CD4-positive, CD25-positive, alpha-beta regulatory T cell (primary cell): ENCODE measurements at regions not wholly inside any gene's neighbourhood (a gene's known extent, or its start where the extent isn't known, plus 50 kb on each side); places are given as distances from the start of the nearest gene placed in this dataset.

Experiments used
- ATAC-seq, 2 donors: fragments of 150-1000 bp; cut with Tn5 transposase; one replicate each; pipeline ENCODE4 v1.10.0; 2021; ENCODE audit warnings: low read depth in 2 of 2, moderate number of reproducible peaks in 2 of 2, moderate library complexity in 1 of 2
- DNase-seq, 3 donors: peaks; one replicate each; pipeline versions ENCODE4 v3.0.0 to v3.0.0-alpha.2; 2012 to 2022; ENCODE audit warnings: mixed read lengths in 1 of 3
- H3K27ac ChIP-seq: one replicate; pipeline ENCODE4 v1.7.0; 2013; ENCODE audit warnings: mild to moderate bottlenecking, low read length; ENCODE audit not compliant: insufficient read depth, poor library complexity, severe bottlenecking
- H3K27me3 ChIP-seq: one replicate; pipeline ENCODE4 v1.7.0; 2013; ENCODE audit warnings: low read length; ENCODE audit not compliant: control insufficient read depth, insufficient read depth
- H3K36me3 ChIP-seq: one replicate; pipeline ENCODE4 v1.7.0; 2013; ENCODE audit warnings: mild to moderate bottlenecking, low read length, moderate library complexity; ENCODE audit not compliant: control insufficient read depth, insufficient read depth
- H3K4me1 ChIP-seq: 2 replicates; pipeline ENCODE4 v1.7.0; 2013; ENCODE audit warnings: mild to moderate bottlenecking, low read length; ENCODE audit not compliant: insufficient read depth, control insufficient read depth, poor library complexity, severe bottlenecking
- H3K4me3 ChIP-seq: one replicate; pipeline ENCODE4 v1.7.0; 2013; ENCODE audit warnings: low read depth, mild to moderate bottlenecking, low read length, moderate library complexity
- H3K9me3 ChIP-seq, 2 experiments: 1 replicate in 1 of 2; 2 replicates in 1 of 2; pipeline ENCODE4 v1.7.0; 2013; ENCODE audit warnings: low read length in 2 of 2, mild to moderate bottlenecking in 1 of 2, moderate library complexity in 1 of 2; ENCODE audit not compliant: control insufficient read depth in 2 of 2
- H3K27ac Mint-ChIP-seq, 3 donors: one replicate each; pipeline ENCODE4 v1.8.0; 2020 to 2022; ENCODE audit warnings: mild to moderate bottlenecking in 3 of 3, mixed read lengths in 3 of 3, moderate library complexity in 2 of 3
- H3K27me3 Mint-ChIP-seq: one replicate; pipeline ENCODE4 v1.8.0; 2022; ENCODE audit warnings: mild to moderate bottlenecking, mixed read lengths
- H3K36me3 Mint-ChIP-seq: one replicate; pipeline ENCODE4 v1.8.0; 2020; ENCODE audit warnings: mixed read lengths
- H3K4me1 Mint-ChIP-seq, 4 donors: one replicate each; pipeline ENCODE4 v1.8.0; 2020 to 2022; ENCODE audit warnings: mixed read lengths in 4 of 4, mild to moderate bottlenecking in 1 of 4
- H3K4me3 Mint-ChIP-seq, 4 donors: one replicate each; pipeline ENCODE4 v1.8.0; 2020 to 2022; ENCODE audit warnings: mild to moderate bottlenecking in 4 of 4, mixed read lengths in 4 of 4, moderate library complexity in 3 of 4
- H3K9me3 Mint-ChIP-seq, 7 donors: one replicate each; pipeline ENCODE4 v1.8.0; 2020 to 2022; ENCODE audit warnings: mixed read lengths in 7 of 7, mild to moderate bottlenecking in 3 of 7, moderate library complexity in 2 of 7

DNA sequence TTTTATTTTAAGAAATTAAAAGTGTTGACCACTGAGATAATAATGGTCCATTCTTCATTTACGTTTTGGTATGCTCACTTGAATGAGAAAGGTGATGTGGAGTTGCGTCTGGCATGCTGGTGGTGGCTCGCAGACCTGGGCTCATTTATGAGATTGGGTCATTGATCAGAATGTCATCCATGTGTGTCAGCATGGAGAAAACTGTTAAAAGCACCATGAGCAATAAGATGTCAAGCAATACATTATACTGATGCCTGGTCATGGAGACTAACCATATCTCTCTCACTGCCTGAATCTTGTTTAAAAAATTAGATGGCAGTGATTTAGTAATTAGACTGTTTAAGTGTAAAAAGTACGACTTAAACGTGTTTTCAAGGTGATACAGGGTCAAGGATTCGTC, 503.4 kb upstream of the SEMA6D start:
- Histone ChIP-seq H3K4me3 (no peak overlapping the region), H3K27ac (no peak overlapping the region), H3K36me3 (no peaks in the 10 kb centered on the region), H3K9me3 (no peaks in the 10 kb centered on the region), H3K4me1 (no peaks in the 10 kb centered on the region), H3K27me3 (no peaks in the 10 kb centered on the region)
- Mint-ChIP-seq H3K36me3 (no peaks in the 10 kb centered on the region), H3K9me3 (peaks cover 0 to 4% (median 1%) of the 10 kb centered on the region in 7 donors), H3K27ac (no peak overlapping the region), H3K4me1 (no peaks in the 10 kb centered on the region), H3K27me3 (no peaks in the 10 kb centered on the region), H3K4me3 (no peak overlapping the region)
- DNase-seq (no peak), ATAC-seq (no peak)

DNA sequence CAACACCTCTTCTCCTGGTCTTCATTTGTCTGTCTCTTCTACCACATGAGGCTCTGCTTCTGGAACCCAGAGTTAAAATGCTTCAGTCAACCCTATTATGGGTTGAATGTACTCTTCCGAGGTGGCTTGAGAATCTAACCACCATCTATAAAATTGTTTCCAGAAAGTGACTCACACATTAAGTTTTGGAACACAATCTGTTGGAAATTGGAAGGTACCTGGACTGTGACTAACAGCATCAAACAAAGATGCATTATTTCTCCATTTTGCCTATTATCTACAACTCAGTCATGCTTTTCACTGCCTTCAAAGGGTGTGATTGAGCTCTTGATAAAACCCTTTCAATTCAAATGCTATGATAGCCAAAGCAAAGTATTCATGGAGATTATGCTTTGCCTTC, 499.0 kb upstream of the SEMA6D start:
- no peaks in the 10 kb centered on the region for H3K4me1 ChIP-seq
- Mint-ChIP-seq H3K9me3 (peaks cover 0 to 8% (median 4%) of the 10 kb centered on the region in 7 donors), H3K27ac (no peak overlapping the region), H3K36me3 (no peaks in the 10 kb centered on the region), H3K4me3 (no peak overlapping the region), H3K4me1 (no peaks in the 10 kb centered on the region), H3K27me3 (no peaks in the 10 kb centered on the region)
- no peak overlapping the region for H3K27ac ChIP-seq
- ATAC-seq (no peak), DNase-seq (no peak)
- H3K27me3 ChIP-seq = no peaks in the 10 kb centered on the region
- no peaks in the 10 kb centered on the region for H3K36me3 ChIP-seq
- no peak overlapping the region for H3K4me3 ChIP-seq
- H3K9me3 ChIP-seq = no peaks in the 10 kb centered on the region

DNA sequence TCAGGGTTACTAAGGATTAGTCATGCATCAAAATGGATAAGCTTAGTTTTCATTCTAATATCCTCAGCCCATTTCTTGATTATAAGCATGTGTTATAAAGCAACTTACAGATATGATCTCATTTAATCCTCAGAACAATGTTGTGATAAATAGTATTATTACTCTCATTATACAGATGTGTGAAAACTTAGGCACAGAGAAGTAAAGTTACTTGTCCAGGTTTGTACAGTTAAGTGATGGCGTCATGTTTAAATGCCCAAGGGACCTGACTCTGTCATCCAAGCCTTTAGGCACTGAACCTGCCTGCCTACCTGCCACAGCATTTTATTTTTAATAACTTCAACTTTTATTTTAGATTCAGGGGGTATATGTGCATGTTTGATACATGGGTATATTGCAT, 472.9 kb upstream of the SEMA6D start:
- H3K4me1 ChIP-seq = no peaks in the 10 kb centered on the region
- H3K27ac Mint-ChIP-seq = no peak overlapping the region
- H3K4me3 ChIP-seq = no peak overlapping the region
- peaks cover 0 to 14% (median 2%) of the 10 kb centered on the region in 7 donors for H3K9me3 Mint-ChIP-seq
- ATAC-seq = no peak
- no peaks in the 10 kb centered on the region for H3K36me3 Mint-ChIP-seq
- H3K36me3 ChIP-seq = no peaks in the 10 kb centered on the region
- H3K4me3 Mint-ChIP-seq = no peak overlapping the region
- H3K27me3 ChIP-seq = no peaks in the 10 kb centered on the region
- H3K4me1 Mint-ChIP-seq = no peaks in the 10 kb centered on the region
- no peaks in the 10 kb centered on the region for H3K9me3 ChIP-seq
- no peak for DNase-seq
- no peaks in the 10 kb centered on the region for H3K27me3 Mint-ChIP-seq
- no peak overlapping the region for H3K27ac ChIP-seq

DNA sequence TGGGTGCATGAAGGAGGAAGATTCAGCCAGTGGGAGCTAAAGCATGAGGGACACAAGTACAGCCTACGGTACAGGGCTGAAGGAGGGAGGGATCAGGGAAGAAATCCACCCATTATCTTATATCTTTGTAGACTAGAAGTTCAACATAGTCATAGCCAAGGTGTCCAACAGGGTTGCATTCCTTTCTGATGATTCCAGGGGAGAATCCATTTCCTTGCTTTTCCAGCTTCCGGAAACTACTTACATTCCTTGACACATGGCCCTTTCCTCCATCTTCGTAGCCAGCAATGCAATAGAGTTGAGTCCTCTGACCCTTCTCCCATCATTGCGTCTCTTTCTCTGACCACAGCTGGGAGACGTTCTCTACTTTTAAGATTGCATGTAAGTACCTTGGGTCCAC, 471.0 kb upstream of the SEMA6D start:
- DNase-seq (no peak), ATAC-seq (no peak)
- Mint-ChIP-seq H3K4me3 (no peak overlapping the region), H3K36me3 (no peaks in the 10 kb centered on the region), H3K9me3 (peaks cover 0 to 15% (median 2%) of the 10 kb centered on the region in 7 donors), H3K27me3 (no peaks in the 10 kb centered on the region), H3K27ac (no peak overlapping the region), H3K4me1 (no peaks in the 10 kb centered on the region)
- no peaks in the 10 kb centered on the region for H3K27me3 ChIP-seq
- H3K27ac ChIP-seq = no peak overlapping the region
- no peaks in the 10 kb centered on the region for H3K36me3 ChIP-seq
- H3K4me1 ChIP-seq = no peaks in the 10 kb centered on the region
- H3K9me3 ChIP-seq = no peaks in the 10 kb centered on the region
- H3K4me3 ChIP-seq = no peak overlapping the region

DNA sequence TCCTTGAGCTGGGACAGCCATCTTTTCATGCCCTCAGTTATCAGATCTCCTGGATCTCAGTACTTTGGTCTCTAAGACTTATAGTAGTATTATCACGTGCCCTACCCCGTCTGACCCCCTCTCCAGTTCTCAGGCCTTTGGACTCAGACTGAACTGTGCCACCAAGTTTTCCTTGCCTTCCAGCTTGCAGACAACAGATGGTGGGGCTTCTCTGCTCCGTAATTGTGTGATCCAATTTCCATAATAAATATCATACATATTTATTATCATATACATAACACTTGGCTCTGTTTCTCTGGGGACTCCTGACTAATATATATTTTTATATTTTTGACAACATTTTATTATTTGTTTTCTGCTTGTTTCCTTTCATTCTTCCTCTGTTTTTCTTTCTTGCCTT, 458.8 kb upstream of the SEMA6D start:
- Histone ChIP-seq H3K36me3 (no peaks in the 10 kb centered on the region), H3K4me3 (no peak overlapping the region), H3K27ac (no peak overlapping the region), H3K4me1 (no peaks in the 10 kb centered on the region), H3K27me3 (no peaks in the 10 kb centered on the region), H3K9me3 (no peaks in the 10 kb centered on the region)
- no peak overlapping the region for H3K27ac Mint-ChIP-seq
- no peaks in the 10 kb centered on the region for H3K4me1 Mint-ChIP-seq
- DNase-seq = no peak
- H3K9me3 Mint-ChIP-seq = peaks cover 2 to 42% (median 7%) of the 10 kb centered on the region in 7 donors
- H3K36me3 Mint-ChIP-seq = no peaks in the 10 kb centered on the region
- ATAC-seq = no peak
- H3K4me3 Mint-ChIP-seq = no peak overlapping the region
- H3K27me3 Mint-ChIP-seq = no peaks in the 10 kb centered on the region

DNA sequence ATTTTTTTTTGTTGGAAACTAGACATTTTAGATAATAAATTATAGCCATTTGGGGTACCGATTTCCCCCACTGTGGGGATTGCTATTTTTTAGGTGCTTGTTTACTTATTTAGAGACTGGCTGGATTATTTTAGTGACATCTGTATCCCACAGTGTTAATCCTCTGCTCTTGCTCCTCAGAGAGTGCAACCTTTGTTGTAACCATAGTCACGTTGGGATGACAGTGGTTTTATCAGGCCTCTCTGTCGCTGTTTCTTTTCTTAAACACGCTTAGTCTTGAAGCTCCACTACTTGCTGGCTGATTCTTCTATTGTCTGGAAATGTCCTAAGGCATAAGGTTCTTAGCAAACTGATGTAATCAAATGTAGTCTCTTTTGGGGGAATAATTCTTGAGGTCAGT, 451.6 kb upstream of the SEMA6D start:
- H3K27me3 Mint-ChIP-seq = no peaks in the 10 kb centered on the region
- Histone ChIP-seq H3K4me3 (no peak overlapping the region), H3K27ac (no peak overlapping the region), H3K36me3 (no peaks in the 10 kb centered on the region), H3K27me3 (no peaks in the 10 kb centered on the region), H3K9me3 (no peaks in the 10 kb centered on the region), H3K4me1 (no peaks in the 10 kb centered on the region)
- H3K27ac Mint-ChIP-seq = no peak overlapping the region
- no peak overlapping the region for H3K4me3 Mint-ChIP-seq
- peaks cover 0 to 15% (median 6%) of the 10 kb centered on the region in 7 donors for H3K9me3 Mint-ChIP-seq
- ATAC-seq (no peak), DNase-seq (no peak)
- H3K36me3 Mint-ChIP-seq = no peaks in the 10 kb centered on the region
- H3K4me1 Mint-ChIP-seq = no peaks in the 10 kb centered on the region

DNA sequence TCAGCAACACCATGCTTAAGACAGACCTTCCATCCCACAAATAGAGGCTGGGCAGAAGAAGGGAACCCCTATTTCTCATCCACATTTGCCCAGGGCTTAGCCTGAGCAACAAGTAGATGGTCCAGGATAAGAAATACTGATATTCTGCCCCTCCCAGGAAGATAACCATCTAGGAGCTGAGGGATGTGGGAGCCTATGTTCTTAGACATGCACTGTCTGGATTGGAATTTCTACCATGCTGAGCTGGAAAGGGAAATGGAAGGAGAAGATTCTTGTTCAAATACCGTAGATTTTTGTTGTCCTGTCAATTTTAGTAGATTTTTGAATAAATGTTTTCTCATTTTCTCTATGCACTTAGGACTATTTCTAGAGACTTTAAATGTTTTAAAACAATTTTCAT, 450.7 kb upstream of the SEMA6D start:
- Histone ChIP-seq H3K9me3 (no peaks in the 10 kb centered on the region), H3K36me3 (no peaks in the 10 kb centered on the region), H3K4me3 (no peak overlapping the region), H3K27me3 (no peaks in the 10 kb centered on the region), H3K27ac (no peak overlapping the region), H3K4me1 (no peaks in the 10 kb centered on the region)
- DNase-seq = no peak
- ATAC-seq = no peak
- Mint-ChIP-seq H3K27ac (no peak overlapping the region), H3K27me3 (no peaks in the 10 kb centered on the region), H3K4me1 (no peaks in the 10 kb centered on the region), H3K4me3 (no peak overlapping the region), H3K9me3 (peaks cover 0 to 15% (median 6%) of the 10 kb centered on the region in 7 donors), H3K36me3 (no peaks in the 10 kb centered on the region)

DNA sequence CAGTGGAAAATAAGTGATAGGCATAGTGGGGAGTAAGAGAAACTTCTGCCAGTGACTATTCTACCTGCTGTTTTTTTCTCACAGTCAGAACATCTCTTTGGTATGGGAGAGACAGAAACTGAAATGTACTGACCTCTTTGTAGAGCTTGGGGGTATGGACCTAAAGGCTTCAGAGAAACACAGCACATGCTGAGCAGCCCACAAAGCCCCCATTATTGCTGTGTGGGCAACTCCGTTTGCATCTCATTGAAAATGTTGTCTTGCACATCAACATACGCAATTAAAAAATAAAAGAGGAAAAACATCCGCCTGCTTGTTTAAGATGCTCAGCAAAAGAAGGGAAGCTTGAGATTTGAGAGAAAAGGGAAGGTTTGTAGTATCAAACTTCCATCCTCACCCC, 443.4 kb upstream of the SEMA6D start:
- Mint-ChIP-seq H3K36me3 (no peaks in the 10 kb centered on the region), H3K27ac (no peak overlapping the region), H3K4me3 (no peak overlapping the region), H3K9me3 (peaks cover 0 to 16% (median 3%) of the 10 kb centered on the region in 7 donors), H3K27me3 (no peaks in the 10 kb centered on the region), H3K4me1 (no peaks in the 10 kb centered on the region)
- DNase-seq (no peak), ATAC-seq (no peak)
- no peak overlapping the region for H3K4me3 ChIP-seq
- no peaks in the 10 kb centered on the region for H3K27me3 ChIP-seq
- H3K9me3 ChIP-seq = no peaks in the 10 kb centered on the region
- H3K36me3 ChIP-seq = no peaks in the 10 kb centered on the region
- H3K27ac ChIP-seq = no peak overlapping the region
- no peaks in the 10 kb centered on the region for H3K4me1 ChIP-seq
